Sigmoid colon (tissue), 6 donors: ENCODE measurements at regions not wholly inside any gene's neighbourhood (a gene's known extent, or its start where the extent isn't known, plus 50 kb on each side); places are given as distances from the start of the nearest gene placed in this dataset.

Experiments
- DNase-seq: peaks from one replicate; pipeline ENCODE4 v3.0.0-alpha.2; 2019
- H3K27ac ChIP-seq, 4 donors: fragments of 200-600 bp; sonication (generic); one replicate each; pipeline ENCODE4 v1.5.1; 2016 to 2019; ENCODE audit warnings: mild to moderate bottlenecking in 1 of 4
- H3K27me3 ChIP-seq, 3 donors: fragments of 200-600 bp; sonication (generic); one replicate each; pipeline ENCODE4 v1.5.1; 2019; ENCODE audit warnings: mild to moderate bottlenecking in 1 of 3
- H3K36me3 ChIP-seq, 4 donors: fragments of 200-600 bp; sonication (generic); one replicate each; pipeline ENCODE4 v1.5.1; 2016 to 2019
- H3K4me1 ChIP-seq, 4 donors: fragments of 200-600 bp; sonication (generic); one replicate each; pipeline ENCODE4 v1.5.1; 2017 to 2019
- H3K4me3 ChIP-seq, 4 donors: fragments of 200-600 bp; sonication (generic); one replicate each; pipeline ENCODE4 v1.5.1; 2017 to 2019; ENCODE audit warnings: mild to moderate bottlenecking in 2 of 4, moderate library complexity in 1 of 4
- H3K9me3 ChIP-seq, 4 donors: fragments of 200-600 bp in 3 of 4; sonication (generic) in 3 of 4; one replicate each; pipeline versions ENCODE4 v1.5.1 to v1.6.1; 2013 to 2019
- CTCF ChIP-seq, 4 experiments: fragments of 450-650 bp in 3 of 4; fragments of 200-600 bp in 1 of 4; IDR thresholded peaks; one replicate each; pipeline ENCODE4 v1.5.1; 2016 to 2019; ENCODE audit warnings: antibody characterized with exemption in 4 of 4, mild to moderate bottlenecking in 3 of 4, moderate library complexity in 2 of 4
- EP300 ChIP-seq, 4 donors: sonication (generic); formaldehyde crosslinking; IDR thresholded peaks; one replicate each; pipeline ENCODE4 v1.6.1; 2017; ENCODE audit warnings: antibody characterized with exemption in 4 of 4
- POLR2A ChIP-seq, 2 donors: fragments of 450-650 bp; IDR thresholded peaks; one replicate each; pipeline ENCODE4 v1.6.1; 2016; ENCODE audit warnings: antibody characterized with exemption in 2 of 2, mild to moderate bottlenecking in 2 of 2, moderate library complexity in 2 of 2
- POLR2AphosphoS5 ChIP-seq, 4 donors: sonication (generic); formaldehyde crosslinking; IDR thresholded peaks; one replicate each; pipeline ENCODE4 v1.6.1; 2017; ENCODE audit warnings: antibody characterized with exemption in 4 of 4
- WGBS, 2 donors: extraction: QIAGEN DNeasy Blood & Tissue Kit; methylation state at CpG; one replicate each; pipeline ENCODE4 v1.1.7; 2013; 5-methylcytosine and 5-hydroxymethylcytosine counted together
- intact Hi-C: fragments of 100-400 bp; cut with DNase I; formaldehyde crosslinking; loops from one replicate; pipeline ENCODE4 v1.15.1; 2023
- donor health status: healthy with polysubstance abuse.
- donor health status: healthy.

- no peaks in the 10 kb centered on the region for H3K4me1 ChIP-seq
- 80 to 86% methylated on average over 1 of the region's 1 CpG for WGBS, 2 donors
- H3K36me3 ChIP-seq = no peaks in the 10 kb centered on the region
- no peak overlapping the region for H3K27ac ChIP-seq
- H3K27me3 ChIP-seq = no peaks in the 10 kb centered on the region
- no peak for TF ChIP-seq POLR2AphosphoS5 (IDR thresholded peaks at IDR 0.05)
- no peak for TF ChIP-seq POLR2A (IDR thresholded peaks at IDR 0.05)
- no peak for TF ChIP-seq EP300 (IDR thresholded peaks at IDR 0.05)
- no peak for TF ChIP-seq CTCF (IDR thresholded peaks at IDR 0.05)
- intact Hi-C loops = no loop called here
- no peak for DNase-seq
- peaks cover 0 to 5% (median 0%) of the 10 kb centered on the region in 4 donors for H3K9me3 ChIP-seq
- H3K4me3 ChIP-seq = no peak overlapping the region
Observed at GRCh38 chr11:24046731-24047130, 450.1 kb upstream of the LUZP2 start.

GRCh38 chr11:24056051-24056450 is 440.8 kb upstream of the LUZP2 start:
- intact Hi-C loops = no loop called here
- no peaks in the 10 kb centered on the region for H3K9me3 ChIP-seq

GRCh38 chr11:24060125-24060524 is 436.7 kb upstream of the LUZP2 start:
- 80 to 97% methylated on average over 3 of the region's 3 CpGs for WGBS, 2 donors
- intact Hi-C loops = no loop called here

More at GRCh38 chr11:24056051-24056450, 440.8 kb upstream of the LUZP2 start:
- DNase-seq = no peak
- no peaks in the 10 kb centered on the region for H3K4me1 ChIP-seq
- H3K36me3 ChIP-seq = no peaks in the 10 kb centered on the region
- no peak overlapping the region for H3K27ac ChIP-seq
- H3K4me3 ChIP-seq = no peak overlapping the region
- TF ChIP-seq POLR2A (IDR thresholded peaks at IDR 0.05) (no peak), CTCF (IDR thresholded peaks at IDR 0.05) (no peak), EP300 (IDR thresholded peaks at IDR 0.05) (no peak), POLR2AphosphoS5 (IDR thresholded peaks at IDR 0.05) (no peak)
- H3K27me3 ChIP-seq = no peaks in the 10 kb centered on the region

GRCh38 chr11:24064309-24064903 is 432.4 kb upstream of the LUZP2 start:
- H3K4me3 ChIP-seq = no peak overlapping the region
- intact Hi-C loops = no loop called here
- DNase-seq = no peak
- no peaks in the 10 kb centered on the region for H3K36me3 ChIP-seq
- H3K4me1 ChIP-seq = peaks cover 0 to 12% (median 4%) of the 10 kb centered on the region in 4 donors
- H3K9me3 ChIP-seq = no peaks in the 10 kb centered on the region
- TF ChIP-seq CTCF (IDR thresholded peaks at IDR 0.05) (no peak), POLR2AphosphoS5 (IDR thresholded peaks at IDR 0.05) (no peak), POLR2A (IDR thresholded peaks at IDR 0.05) (no peak), EP300 (IDR thresholded peaks at IDR 0.05) (no peak)
- no peak overlapping the region for H3K27ac ChIP-seq
- 92 to 94% methylated on average over 6 of the region's 6 CpGs for WGBS, 2 donors
- H3K27me3 ChIP-seq = no peaks in the 10 kb centered on the region

More at GRCh38 chr11:24060125-24060524, 436.7 kb upstream of the LUZP2 start:
- DNase-seq = no peak
- Histone ChIP-seq H3K36me3 (no peaks in the 10 kb centered on the region), H3K9me3 (no peaks in the 10 kb centered on the region), H3K27ac (no peak overlapping the region), H3K27me3 (no peaks in the 10 kb centered on the region), H3K4me1 (no peaks in the 10 kb centered on the region), H3K4me3 (no peak overlapping the region)
- no peak for TF ChIP-seq EP300 (IDR thresholded peaks at IDR 0.05)
- TF ChIP-seq POLR2A (IDR thresholded peaks at IDR 0.05) = no peak
- no peak for TF ChIP-seq CTCF (IDR thresholded peaks at IDR 0.05)
- no peak for TF ChIP-seq POLR2AphosphoS5 (IDR thresholded peaks at IDR 0.05)

GRCh38 chr11:24068197-24068596 is 428.7 kb upstream of the LUZP2 start:
- TF ChIP-seq POLR2A (IDR thresholded peaks at IDR 0.05) = no peak
- TF ChIP-seq POLR2AphosphoS5 (IDR thresholded peaks at IDR 0.05) = peak in 2 of 4 donors; percentile 18 to 24
- H3K36me3 ChIP-seq = no peaks in the 10 kb centered on the region
- peaks cover 0 to 12% (median 4%) of the 10 kb centered on the region in 4 donors for H3K4me1 ChIP-seq
- no peak for DNase-seq
- no peak overlapping the region for H3K4me3 ChIP-seq
- intact Hi-C loops = no loop called here
- 15 to 59% methylated on average over 2 of the region's 2 CpGs for WGBS, 2 donors
- no peaks in the 10 kb centered on the region for H3K27me3 ChIP-seq
- no peak overlapping the region for H3K27ac ChIP-seq
- H3K9me3 ChIP-seq = no peaks in the 10 kb centered on the region
